ENCODE measurements at regions not wholly inside any gene's neighbourhood (a gene's known extent, or its start where the extent isn't known, plus 50 kb on each side); places are given as distances from the start of the nearest gene placed in this dataset.

- DNase-seq (ENCODE audit: low read depth) = no peak
- H3K4me3 ChIP-seq (ENCODE audit: low read depth, low read length) = no peak overlapping the region
- no peak for TF ChIP-seq CTCF (IDR thresholded peaks at IDR 0.05; ENCODE audit: insufficient read depth, low read depth, low read length)
These were observed 1298.4 kb upstream of the CELF2 start for GRCh38 chr10:9719246-9719645.

GRCh38 chr10:9733766-9734165 is 1283.9 kb upstream of the CELF2 start:
- H3K4me3 ChIP-seq (ENCODE audit: low read depth, low read length) = no peak overlapping the region
- TF ChIP-seq CTCF (IDR thresholded peaks at IDR 0.05; ENCODE audit: insufficient read depth, low read depth, low read length) = no peak
- no peak for DNase-seq (ENCODE audit: low read depth)

- no peak overlapping the region for H3K4me3 ChIP-seq (ENCODE audit: low read depth, low read length)
- no peak for TF ChIP-seq CTCF (IDR thresholded peaks at IDR 0.05; ENCODE audit: insufficient read depth, low read depth, low read length)
- DNase-seq (ENCODE audit: low read depth) = no peak
These were observed 1283.5 kb upstream of the CELF2 start for GRCh38 chr10:9734218-9734617.

GRCh38 chr10:9735731-9736130 is 1281.9 kb upstream of the CELF2 start:
- no peak for DNase-seq (ENCODE audit: low read depth)
- no peak overlapping the region for H3K4me3 ChIP-seq (ENCODE audit: low read depth, low read length)
- no peak for TF ChIP-seq CTCF (IDR thresholded peaks at IDR 0.05; ENCODE audit: insufficient read depth, low read depth, low read length)

- DNase-seq (ENCODE audit: low read depth) = no peak
- no peak for TF ChIP-seq CTCF (IDR thresholded peaks at IDR 0.05; ENCODE audit: insufficient read depth, low read depth, low read length)
- no peak overlapping the region for H3K4me3 ChIP-seq (ENCODE audit: low read depth, low read length)
These were observed 1274.0 kb upstream of the CELF2 start for GRCh38 chr10:9743639-9744038.

GRCh38 chr10:9745158-9745557 is 1272.5 kb upstream of the CELF2 start:
- DNase-seq (ENCODE audit: low read depth) = no peak
- no peak overlapping the region for H3K4me3 ChIP-seq (ENCODE audit: low read depth, low read length)
- TF ChIP-seq CTCF (IDR thresholded peaks at IDR 0.05; ENCODE audit: insufficient read depth, low read depth, low read length) = no peak

GRCh38 chr10:9757176-9757575 is 1260.5 kb upstream of the CELF2 start:
- no peak for DNase-seq (ENCODE audit: low read depth)
- H3K4me3 ChIP-seq (ENCODE audit: low read depth, low read length) = no peak overlapping the region
- TF ChIP-seq CTCF (IDR thresholded peaks at IDR 0.05; ENCODE audit: insufficient read depth, low read depth, low read length) = no peak
